Type B pancreatic cell (in vitro differentiated cells): ENCODE measurements at regions not wholly inside any gene's neighbourhood (a gene's known extent, or its start where the extent isn't known, plus 50 kb on each side); places are given as distances from the start of the nearest gene placed in this dataset.

Experiments
- DNase-seq: peaks from one replicate; pipeline ENCODE4 v3.0.0; 2021; ENCODE audit warnings: mixed read lengths; ENCODE audit not compliant: unreplicated experiment; ENCODE audit errors: extremely low spot score
- H3K27ac Mint-ChIP-seq: 2 replicates; pipeline ENCODE4 v1.8.0; 2021; ENCODE audit warnings: mild to moderate bottlenecking, mixed read lengths
- H3K27me3 Mint-ChIP-seq: 2 replicates; pipeline ENCODE4 v1.8.0; 2021; ENCODE audit warnings: mixed read lengths
- H3K36me3 Mint-ChIP-seq: 2 replicates; pipeline ENCODE4 v1.8.0; 2021; ENCODE audit warnings: mixed read lengths
- H3K4me1 Mint-ChIP-seq: one replicate; pipeline ENCODE4 v1.8.0; 2021; ENCODE audit warnings: mixed read lengths; ENCODE audit not compliant: unreplicated experiment
- H3K4me3 Mint-ChIP-seq: 2 replicates; pipeline ENCODE4 v1.8.0; 2021; ENCODE audit warnings: mild to moderate bottlenecking, mixed read lengths
- H3K9me3 Mint-ChIP-seq: 2 replicates; pipeline ENCODE4 v1.8.0; 2021; ENCODE audit warnings: mixed read lengths
- TF ChIP-seq, protein P1 (sequence below): fragments of 200-600 bp; sonication (generic); conservative IDR thresholded peaks from 2 replicates; pipeline ENCODE4 v1.5.0; 2021; ENCODE audit warnings: antibody characterized with exemption, mild to moderate bottlenecking

DNA sequence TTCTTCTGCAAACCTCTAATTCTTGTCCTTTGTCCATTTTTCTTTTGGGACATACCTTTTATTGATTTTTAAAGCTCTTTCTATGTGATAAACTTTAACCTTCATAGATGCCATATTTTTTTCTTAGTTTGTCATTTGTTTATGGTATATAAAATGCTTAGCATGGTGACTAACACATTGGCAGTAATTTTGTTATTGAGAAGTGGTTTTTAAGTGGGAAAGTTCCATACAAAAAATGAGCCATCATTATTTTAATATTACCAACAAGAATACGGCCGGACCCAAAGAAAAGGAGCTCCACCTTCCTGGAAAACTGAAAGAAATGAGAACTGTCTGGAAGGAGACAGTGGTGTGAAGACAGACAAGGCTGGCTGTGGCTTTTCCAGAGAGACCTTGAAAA, 270.1 kb upstream of the SIX2 start:
- Mint-ChIP-seq H3K4me1 (peaks cover 38% of the 10 kb centered on the region), H3K27ac (no peak overlapping the region), H3K36me3 (no peaks in the 10 kb centered on the region), H3K9me3 (no peaks in the 10 kb centered on the region), H3K4me3 (no peak overlapping the region), H3K27me3 (peaks cover 36% of the 10 kb centered on the region)
- TF ChIP-seq, protein P1, sequence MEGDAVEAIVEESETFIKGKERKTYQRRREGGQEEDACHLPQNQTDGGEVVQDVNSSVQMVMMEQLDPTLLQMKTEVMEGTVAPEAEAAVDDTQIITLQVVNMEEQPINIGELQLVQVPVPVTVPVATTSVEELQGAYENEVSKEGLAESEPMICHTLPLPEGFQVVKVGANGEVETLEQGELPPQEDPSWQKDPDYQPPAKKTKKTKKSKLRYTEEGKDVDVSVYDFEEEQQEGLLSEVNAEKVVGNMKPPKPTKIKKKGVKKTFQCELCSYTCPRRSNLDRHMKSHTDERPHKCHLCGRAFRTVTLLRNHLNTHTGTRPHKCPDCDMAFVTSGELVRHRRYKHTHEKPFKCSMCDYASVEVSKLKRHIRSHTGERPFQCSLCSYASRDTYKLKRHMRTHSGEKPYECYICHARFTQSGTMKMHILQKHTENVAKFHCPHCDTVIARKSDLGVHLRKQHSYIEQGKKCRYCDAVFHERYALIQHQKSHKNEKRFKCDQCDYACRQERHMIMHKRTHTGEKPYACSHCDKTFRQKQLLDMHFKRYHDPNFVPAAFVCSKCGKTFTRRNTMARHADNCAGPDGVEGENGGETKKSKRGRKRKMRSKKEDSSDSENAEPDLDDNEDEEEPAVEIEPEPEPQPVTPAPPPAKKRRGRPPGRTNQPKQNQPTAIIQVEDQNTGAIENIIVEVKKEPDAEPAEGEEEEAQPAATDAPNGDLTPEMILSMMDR, result no peak
- no peak for DNase-seq

DNA sequence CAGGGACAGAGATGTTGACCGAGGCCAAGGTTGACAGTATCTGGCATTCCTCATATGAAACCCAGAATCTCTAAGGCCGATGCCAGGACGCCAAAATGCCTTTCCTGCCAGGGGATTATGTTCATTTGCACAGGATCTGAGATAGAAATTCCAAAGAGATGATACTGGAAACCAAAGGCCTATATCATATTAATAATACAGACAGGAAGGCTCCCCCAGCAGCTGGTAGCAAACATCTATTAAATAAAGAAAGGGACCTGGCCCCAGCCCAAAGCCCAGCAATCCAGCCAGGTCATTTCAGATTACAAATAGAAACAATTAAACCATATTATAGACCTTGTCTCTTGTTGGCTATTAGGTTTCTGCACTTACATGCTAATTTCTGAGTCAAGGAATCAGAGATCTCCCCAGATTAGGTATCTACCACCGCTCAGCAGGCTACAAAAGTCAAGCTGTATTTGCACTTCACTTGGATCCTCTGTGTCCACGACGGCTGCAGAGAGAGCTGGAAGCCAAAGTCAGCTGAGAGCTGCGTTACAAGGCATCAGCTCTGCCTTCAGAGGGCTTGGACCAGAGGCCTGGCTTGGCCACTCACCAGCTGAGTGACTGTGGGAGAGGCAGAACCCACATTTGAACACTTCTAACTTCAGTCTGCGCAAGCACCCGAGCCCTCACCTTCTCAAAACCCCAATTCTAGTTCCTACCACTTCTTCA, 269.3 kb upstream of the SIX2 start:
- TF ChIP-seq, protein P1, result no peak
- H3K4me3 Mint-ChIP-seq, result no peak overlapping the region
- no peak overlapping the region for H3K27ac Mint-ChIP-seq
- no peaks in the 10 kb centered on the region for H3K9me3 Mint-ChIP-seq
- H3K36me3 Mint-ChIP-seq, result no peaks in the 10 kb centered on the region
- no peak for DNase-seq
- H3K4me1 Mint-ChIP-seq, result peaks cover 46% of the 10 kb centered on the region
- peaks cover 40% of the 10 kb centered on the region for H3K27me3 Mint-ChIP-seq

DNA sequence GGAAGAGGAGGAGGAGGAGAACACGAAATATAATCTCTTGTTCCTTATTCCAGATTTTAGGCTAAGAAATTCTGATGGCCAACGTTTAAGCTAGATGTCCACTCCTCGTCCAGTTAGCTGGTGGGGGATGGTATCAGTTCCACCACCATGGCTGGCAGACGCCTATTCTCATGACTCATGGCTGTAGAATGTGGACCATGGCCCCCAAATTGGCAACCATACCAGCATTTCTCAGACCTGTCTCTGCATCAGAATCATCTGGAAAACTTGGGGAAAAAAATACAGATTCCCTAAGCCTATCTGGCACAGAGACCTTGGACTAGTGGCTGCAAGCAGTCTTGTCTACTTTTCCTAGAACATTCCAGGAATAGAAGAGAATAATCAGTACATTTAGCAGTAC, 267.7 kb upstream of the SIX2 start:
- peaks cover 57% of the 10 kb centered on the region for H3K4me1 Mint-ChIP-seq
- H3K4me3 Mint-ChIP-seq, result no peak overlapping the region
- H3K27ac Mint-ChIP-seq, result no peak overlapping the region
- peaks cover 3% of the 10 kb centered on the region for H3K9me3 Mint-ChIP-seq
- H3K27me3 Mint-ChIP-seq, result peaks cover 44% of the 10 kb centered on the region
- no peaks in the 10 kb centered on the region for H3K36me3 Mint-ChIP-seq
- TF ChIP-seq, protein P1, result no peak
- no peak for DNase-seq

DNA sequence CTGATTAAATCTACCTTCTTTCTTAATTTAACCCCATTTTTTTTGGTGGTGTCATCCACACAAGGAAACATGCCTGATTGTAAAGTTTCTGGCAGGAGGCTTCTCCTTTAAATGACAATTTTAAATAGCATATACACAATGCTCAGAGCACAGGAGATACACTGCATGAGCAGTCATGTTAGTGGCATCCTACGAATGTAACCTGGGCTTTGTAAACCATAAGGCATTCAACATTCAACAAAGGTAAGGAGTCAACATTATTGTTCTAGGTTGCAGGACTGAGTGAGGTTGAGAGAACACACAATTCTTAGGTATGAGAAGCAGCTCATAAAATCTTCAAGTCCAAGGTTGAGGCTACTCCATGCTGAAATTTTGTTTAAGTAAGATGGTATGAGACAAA, 266.6 kb upstream of the SIX2 start:
- H3K4me3 Mint-ChIP-seq, result no peak overlapping the region
- TF ChIP-seq, protein P1, result no peak
- H3K36me3 Mint-ChIP-seq, result no peaks in the 10 kb centered on the region
- peaks cover 57% of the 10 kb centered on the region for H3K4me1 Mint-ChIP-seq
- H3K9me3 Mint-ChIP-seq, result peaks cover 5% of the 10 kb centered on the region
- peak overlapping the region; percentile 84 for H3K27ac Mint-ChIP-seq
- DNase-seq, result no peak
- peaks cover 54% of the 10 kb centered on the region for H3K27me3 Mint-ChIP-seq

DNA sequence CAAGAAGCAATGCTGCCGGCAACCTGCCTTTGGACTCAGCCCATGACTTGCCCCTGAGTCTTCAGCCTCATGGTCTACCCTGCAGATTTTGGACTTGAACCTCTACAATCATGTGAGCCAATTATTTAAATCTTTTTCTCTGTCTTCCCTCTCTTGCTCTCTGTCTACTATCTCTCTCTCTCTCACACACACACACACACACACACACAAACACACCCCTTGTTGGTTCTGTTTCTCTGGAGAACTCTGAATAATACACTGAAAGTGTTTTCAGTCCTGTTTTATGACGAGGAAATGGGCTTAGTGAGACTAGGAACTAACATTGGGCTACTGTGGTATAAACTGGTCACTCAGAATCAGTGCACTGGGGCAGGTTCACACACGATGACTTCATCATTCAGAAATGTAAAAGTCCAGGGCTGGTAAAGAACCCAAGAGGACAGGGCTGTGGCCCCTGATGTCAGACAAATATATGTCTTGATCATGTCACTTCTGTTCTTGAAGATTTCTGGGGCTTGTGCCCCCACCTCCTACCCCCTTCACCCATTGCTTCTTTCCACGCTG, 266.1 kb upstream of the SIX2 start:
- Mint-ChIP-seq H3K4me1 (peaks cover 56% of the 10 kb centered on the region), H3K27me3 (peaks cover 54% of the 10 kb centered on the region), H3K4me3 (peak overlapping the region; percentile 34), H3K27ac (peak overlapping the region; percentile 84), H3K36me3 (no peaks in the 10 kb centered on the region), H3K9me3 (peaks cover 5% of the 10 kb centered on the region)
- no peak for DNase-seq
- TF ChIP-seq, protein P1, result no peak
